ENCODE measurements at regions not wholly inside any gene's neighbourhood (a gene's known extent, or its start where the extent isn't known, plus 50 kb on each side); places are given as distances from the start of the nearest gene placed in this dataset.
A peak's percentile ranks its signal among the peaks of the same experiment; 100 is the strongest.

- POLR2A ChIA-PET, result no interaction called here
- DNase-seq (ENCODE audit: extremely low spot score), result no peak
- TF ChIP-seq ZNF384 (IDR thresholded peaks at IDR 0.05) (no peak), L3MBTL2 (conservative IDR thresholded peaks at IDR 0.05) (no peak)
- TF ChIP-seq, protein P1, sequence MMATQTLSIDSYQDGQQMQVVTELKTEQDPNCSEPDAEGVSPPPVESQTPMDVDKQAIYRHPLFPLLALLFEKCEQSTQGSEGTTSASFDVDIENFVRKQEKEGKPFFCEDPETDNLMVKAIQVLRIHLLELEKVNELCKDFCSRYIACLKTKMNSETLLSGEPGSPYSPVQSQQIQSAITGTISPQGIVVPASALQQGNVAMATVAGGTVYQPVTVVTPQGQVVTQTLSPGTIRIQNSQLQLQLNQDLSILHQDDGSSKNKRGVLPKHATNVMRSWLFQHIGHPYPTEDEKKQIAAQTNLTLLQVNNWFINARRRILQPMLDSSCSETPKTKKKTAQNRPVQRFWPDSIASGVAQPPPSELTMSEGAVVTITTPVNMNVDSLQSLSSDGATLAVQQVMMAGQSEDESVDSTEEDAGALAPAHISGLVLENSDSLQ (IDR thresholded peaks at IDR 0.05), result peak; percentile 89
- CTCF ChIA-PET, result no interaction called here
Measured at GRCh38 chr1:222104694-222105392, 363.0 kb upstream of the DUSP10 start.

GRCh38 chr1:222104097-222104496, 362.2 kb upstream of the DUSP10 start:
- no peak for DNase-seq (ENCODE audit: extremely low spot score)
- no peak for TF ChIP-seq HDGF (IDR thresholded peaks at IDR 0.05; ENCODE audit: borderline replicate concordance)
- no peak for TF ChIP-seq LEF1 (IDR thresholded peaks at IDR 0.05; ENCODE audit: borderline replicate concordance)
- ChIA-PET CTCF (no interaction called here), POLR2A (no interaction called here)

GRCh38 chr1:222099746-222100145, 357.9 kb upstream of the DUSP10 start:
- ChIA-PET POLR2A (no interaction called here), CTCF (interaction anchor here (0.8 kb wide), 1 partner anchor 8 kb away, joined by 3 read pairs; no protein-coding TSS in a partner anchor)
- DNase-seq (ENCODE audit: extremely low spot score), result no peak
- TF ChIP-seq, protein P1 (IDR thresholded peaks at IDR 0.05), result no peak
- TF ChIP-seq FOXK2 (IDR thresholded peaks at IDR 0.05) (no peak), TARDBP (IDR thresholded peaks at IDR 0.05) (no peak), SP1 (IDR thresholded peaks at IDR 0.05) (no peak), LEF1 (IDR thresholded peaks at IDR 0.05; ENCODE audit: borderline replicate concordance) (no peak), ELF4 (IDR thresholded peaks at IDR 0.05) (no peak), CTBP1 (IDR thresholded peaks at IDR 0.05; ENCODE audit: borderline replicate concordance) (no peak), L3MBTL2 (conservative IDR thresholded peaks at IDR 0.05) (no peak), BHLHE40 (IDR thresholded peaks at IDR 0.05; ENCODE audit: borderline replicate concordance) (no peak), FOXM1 (IDR thresholded peaks at IDR 0.05; ENCODE audit: borderline replicate concordance) (no peak)

- ChIA-PET POLR2A (no interaction called here), CTCF (interaction anchor here (1.1 kb wide), 1 partner anchor 9 kb away, joined by 4 read pairs; no protein-coding TSS in a partner anchor)
Measured at GRCh38 chr1:222098404-222098803, 356.5 kb upstream of the DUSP10 start.

DNA sequence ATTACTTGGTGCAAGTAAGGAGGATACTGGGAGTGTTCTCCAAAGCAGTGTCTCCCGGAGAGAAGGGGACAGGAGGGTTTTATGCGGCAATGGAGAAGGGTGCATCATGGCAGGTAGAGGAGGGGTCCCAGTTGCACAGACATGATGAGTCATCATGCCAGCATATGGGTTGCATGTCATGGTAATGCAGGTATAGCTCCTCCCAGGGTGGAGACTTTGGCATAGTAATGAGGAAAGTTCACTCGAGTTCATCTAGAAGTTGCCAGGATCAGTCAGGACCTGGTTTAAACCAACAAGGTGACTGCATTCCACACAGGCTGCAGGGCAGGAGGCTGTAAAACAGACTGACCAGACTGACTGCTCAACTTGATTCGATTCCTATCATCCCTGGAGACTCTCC, 355.7 kb upstream of the DUSP10 start:
- TF ChIP-seq NFRKB (IDR thresholded peaks at IDR 0.05) (no peak), TARDBP (IDR thresholded peaks at IDR 0.05) (no peak), FOXM1 (IDR thresholded peaks at IDR 0.05; ENCODE audit: borderline replicate concordance) (no peak), ARNT (IDR thresholded peaks at IDR 0.05) (no peak), SUZ12 (IDR thresholded peaks at IDR 0.05) (no peak)
- ChIA-PET CTCF (interaction anchor here (1.0 to 1.2 kb wide), 2 partner anchors 10 to 357 kb away, joined by 3 to 5 read pairs; no protein-coding TSS in a partner anchor), POLR2A (no interaction called here)
- DNase-seq (ENCODE audit: extremely low spot score), result no peak

More at GRCh38 chr1:222098404-222098803, 356.5 kb upstream of the DUSP10 start:
- DNase-seq (ENCODE audit: extremely low spot score), result no peak
- TF ChIP-seq FOXM1 (IDR thresholded peaks at IDR 0.05; ENCODE audit: borderline replicate concordance), result no peak
- no peak for TF ChIP-seq ELF4 (IDR thresholded peaks at IDR 0.05)
- TF ChIP-seq FOXA1 (IDR thresholded peaks at IDR 0.05), result no peak
- no peak for TF ChIP-seq SUZ12 (IDR thresholded peaks at IDR 0.05)
- no peak for TF ChIP-seq HDGF (IDR thresholded peaks at IDR 0.05; ENCODE audit: borderline replicate concordance)
- no peak for TF ChIP-seq CTBP1 (IDR thresholded peaks at IDR 0.05; ENCODE audit: borderline replicate concordance)
- no peak for TF ChIP-seq SP1 (IDR thresholded peaks at IDR 0.05)
- no peak for TF ChIP-seq TARDBP (IDR thresholded peaks at IDR 0.05)
- no peak for TF ChIP-seq L3MBTL2 (conservative IDR thresholded peaks at IDR 0.05)
- no peak for TF ChIP-seq ARNT (IDR thresholded peaks at IDR 0.05)
- no peak for TF ChIP-seq NFRKB (IDR thresholded peaks at IDR 0.05)
- no peak for TF ChIP-seq ZNF384 (IDR thresholded peaks at IDR 0.05)
- TF ChIP-seq, protein P1 (IDR thresholded peaks at IDR 0.05), result no peak
- no peak for TF ChIP-seq BHLHE40 (IDR thresholded peaks at IDR 0.05; ENCODE audit: borderline replicate concordance)
- TF ChIP-seq FOXK2 (IDR thresholded peaks at IDR 0.05), result no peak

GRCh38 chr1:222096883-222097282, 355.0 kb upstream of the DUSP10 start:
- TF ChIP-seq TARDBP (IDR thresholded peaks at IDR 0.05) (no peak), ARNT (IDR thresholded peaks at IDR 0.05) (no peak), NFRKB (IDR thresholded peaks at IDR 0.05) (no peak), CTBP1 (IDR thresholded peaks at IDR 0.05; ENCODE audit: borderline replicate concordance) (no peak), BHLHE40 (IDR thresholded peaks at IDR 0.05; ENCODE audit: borderline replicate concordance) (no peak), FOXM1 (IDR thresholded peaks at IDR 0.05; ENCODE audit: borderline replicate concordance) (no peak)
- ChIA-PET CTCF (interaction anchor here (1.0 to 1.2 kb wide), 2 partner anchors 11 to 358 kb away, joined by 3 to 5 read pairs; no protein-coding TSS in a partner anchor), POLR2A (no interaction called here)
- DNase-seq (ENCODE audit: extremely low spot score), result no peak

GRCh38 chr1:222096476-222096772, 354.5 kb upstream of the DUSP10 start:
- DNase-seq (ENCODE audit: extremely low spot score), result no peak
- POLR2A ChIA-PET, result no interaction called here
- CTCF ChIA-PET, result interaction anchor here (0.7 to 1.2 kb wide), 3 partner anchors 9 to 359 kb away, joined by 3 to 5 read pairs (median 3); no protein-coding TSS in a partner anchor
- TF ChIP-seq NFRKB (IDR thresholded peaks at IDR 0.05), result no peak
